Stimulated activated CD4-positive, alpha-beta T cell treated with anti-CD3 and anti-CD28 coated beads, TNF-alpha, amount 100 ng/mL, for 48 hours (primary cell): ENCODE measurements at regions not wholly inside any gene's neighbourhood (a gene's known extent, or its start where the extent isn't known, plus 50 kb on each side); places are given as distances from the start of the nearest gene placed in this dataset.

Experiments
- DNase-seq, 3 donors: peaks; one replicate each; pipeline ENCODE4 v3.0.0-alpha.2; 2020; ENCODE audit warnings: low read depth in 3 of 3

- no peak for DNase-seq
Measured at GRCh38 chr2:173647681-173648311, 293.1 kb downstream of the CDCA7 start.

- DNase-seq = no peak
Measured at GRCh38 chr2:173648816-173649215, 294.1 kb downstream of the CDCA7 start.

- no peak for DNase-seq
Measured at GRCh38 chr2:173649527-173650219, 295.0 kb downstream of the CDCA7 start.

DNA sequence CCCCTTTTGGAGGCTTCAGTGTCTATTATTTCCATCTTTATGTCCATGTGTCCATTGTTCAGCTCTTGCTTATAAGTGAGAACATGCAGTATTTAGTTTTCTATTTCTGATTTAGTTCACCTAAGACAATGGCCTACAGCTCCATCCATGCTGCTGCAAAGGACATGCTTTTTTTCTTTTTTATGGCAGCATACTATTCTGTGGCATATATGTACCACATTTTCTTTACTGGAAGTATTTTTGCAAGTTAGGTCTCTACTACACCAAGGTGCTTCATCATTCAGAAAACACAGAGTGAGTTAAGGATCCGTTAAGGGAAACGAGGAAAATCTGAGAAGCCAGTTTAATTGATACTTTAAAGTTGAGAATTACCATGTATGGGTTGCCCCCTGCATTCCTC lies 297.2 kb downstream of the CDCA7 start:
- no peak for DNase-seq

- DNase-seq = no peak
Measured at GRCh38 chr2:173652311-173652710, 297.6 kb downstream of the CDCA7 start.

DNA sequence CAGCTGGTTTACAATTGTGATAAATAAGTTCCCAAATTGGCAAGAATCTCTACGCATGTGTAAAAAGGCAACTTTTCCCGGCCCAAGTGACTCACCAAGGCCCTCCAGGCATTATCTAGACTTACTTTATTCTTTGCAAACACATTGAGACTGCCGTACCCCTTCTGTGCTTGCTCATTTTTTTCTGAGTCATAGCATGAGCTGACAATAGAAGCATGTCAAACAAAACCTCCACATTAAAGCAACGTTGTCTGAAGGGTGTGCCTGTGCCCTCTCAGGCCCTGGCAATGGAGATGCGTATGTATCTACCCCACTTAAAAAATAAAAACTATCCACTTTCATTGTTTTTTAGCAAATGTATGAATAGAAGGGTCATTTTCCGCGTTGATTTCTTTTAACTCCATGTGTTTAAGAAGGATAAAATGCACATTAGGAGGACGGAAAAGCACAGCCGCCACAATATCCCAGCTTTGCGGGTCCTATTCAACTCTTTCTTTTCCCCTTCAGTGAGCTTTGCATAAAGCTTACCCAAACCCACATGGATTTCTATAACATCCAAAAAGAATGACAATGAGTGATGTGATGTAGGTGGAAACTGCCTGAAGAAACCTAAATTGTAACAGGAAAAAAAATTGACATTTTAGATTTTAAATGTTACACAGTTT lies 298.2 kb downstream of the CDCA7 start:
- no peak for DNase-seq

DNA sequence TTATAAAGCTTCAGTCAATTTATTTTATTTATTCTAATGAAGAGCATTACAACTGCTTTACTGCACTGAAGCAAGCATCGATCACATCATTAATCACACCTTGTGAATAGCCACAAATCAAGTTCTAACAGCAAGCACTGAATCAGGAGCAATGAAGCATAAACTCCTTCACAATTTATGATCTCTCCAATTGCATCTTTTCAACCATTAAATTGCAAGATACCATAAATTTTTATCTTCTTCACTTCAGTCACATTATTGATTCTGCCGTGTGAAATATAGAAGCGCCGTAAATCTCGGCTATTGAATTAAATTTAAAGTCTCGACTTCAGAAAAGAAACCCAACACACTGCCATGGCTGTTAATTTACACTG lies 298.7 kb downstream of the CDCA7 start:
- no peak for DNase-seq

GRCh38 chr2:173654161-173654895 lies 299.7 kb downstream of the CDCA7 start:
- no peak for DNase-seq

DNA sequence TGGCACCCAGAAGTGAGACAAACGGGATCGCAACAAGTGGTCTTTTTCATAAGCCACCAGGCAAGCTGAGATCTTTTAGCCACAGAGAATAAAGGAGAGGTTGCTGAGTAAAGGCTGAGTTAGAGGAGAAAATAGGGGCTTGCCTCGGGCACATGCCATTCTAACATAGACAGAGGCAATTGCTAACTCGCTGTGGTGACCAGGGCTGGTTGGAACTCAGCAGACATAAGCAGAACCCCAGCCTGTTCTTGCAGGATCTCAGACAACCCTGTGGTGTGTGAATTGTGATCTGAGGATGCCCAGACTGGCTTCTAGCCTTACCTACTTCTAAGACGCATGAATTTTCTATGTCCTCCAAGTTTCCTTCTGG lies 300.2 kb downstream of the CDCA7 start:
- DNase-seq = no peak

- no peak for DNase-seq
Measured at GRCh38 chr2:173656086-173656485, 301.4 kb downstream of the CDCA7 start.

GRCh38 chr2:173657996-173658717 lies 303.5 kb downstream of the CDCA7 start:
- DNase-seq = no peak

GRCh38 chr2:173658946-173659371 lies 304.3 kb downstream of the CDCA7 start:
- DNase-seq = no peak

- DNase-seq = no peak
Measured at GRCh38 chr2:173659509-173659908, 304.8 kb downstream of the CDCA7 start.

DNA sequence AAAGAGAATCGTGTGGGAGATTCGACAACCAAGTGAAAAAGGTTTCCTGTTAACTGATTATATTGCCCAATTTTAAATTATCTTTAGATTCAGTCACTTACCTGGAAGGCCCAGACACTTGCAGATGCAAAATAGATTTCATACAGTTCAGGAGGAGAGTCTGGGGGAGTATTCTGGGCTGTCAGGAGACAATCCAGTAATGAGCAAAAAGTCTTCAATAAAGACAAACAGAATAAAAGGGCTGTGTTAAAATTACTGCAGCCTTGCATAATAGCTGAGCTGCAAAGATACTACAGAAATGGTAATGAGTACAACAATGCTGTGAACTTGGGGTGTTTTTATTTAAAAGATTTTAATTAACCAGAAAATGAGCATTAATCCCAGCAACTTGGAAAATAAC lies 303.6 kb downstream of the SP3 start:
- DNase-seq = no peak

DNA sequence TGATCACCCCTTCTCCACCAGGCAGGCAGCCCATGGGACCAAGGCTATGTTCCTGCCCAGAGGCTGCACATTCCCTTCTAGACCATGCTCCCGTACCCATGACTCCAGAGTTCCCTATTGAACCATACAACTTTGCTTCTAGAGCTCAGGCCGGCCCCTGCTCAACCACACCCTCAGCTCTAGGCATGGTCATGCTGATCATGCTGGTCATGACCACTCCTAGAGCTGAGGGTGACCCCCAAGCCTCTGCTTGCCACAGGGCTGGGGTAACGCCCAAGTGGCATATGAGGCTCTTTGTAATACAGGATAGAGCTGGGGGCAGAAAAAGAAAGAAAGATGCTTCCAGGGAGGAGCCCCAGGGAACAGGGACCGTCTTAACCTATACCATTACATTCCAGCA lies 301.8 kb downstream of the SP3 start:
- no peak for DNase-seq

DNA sequence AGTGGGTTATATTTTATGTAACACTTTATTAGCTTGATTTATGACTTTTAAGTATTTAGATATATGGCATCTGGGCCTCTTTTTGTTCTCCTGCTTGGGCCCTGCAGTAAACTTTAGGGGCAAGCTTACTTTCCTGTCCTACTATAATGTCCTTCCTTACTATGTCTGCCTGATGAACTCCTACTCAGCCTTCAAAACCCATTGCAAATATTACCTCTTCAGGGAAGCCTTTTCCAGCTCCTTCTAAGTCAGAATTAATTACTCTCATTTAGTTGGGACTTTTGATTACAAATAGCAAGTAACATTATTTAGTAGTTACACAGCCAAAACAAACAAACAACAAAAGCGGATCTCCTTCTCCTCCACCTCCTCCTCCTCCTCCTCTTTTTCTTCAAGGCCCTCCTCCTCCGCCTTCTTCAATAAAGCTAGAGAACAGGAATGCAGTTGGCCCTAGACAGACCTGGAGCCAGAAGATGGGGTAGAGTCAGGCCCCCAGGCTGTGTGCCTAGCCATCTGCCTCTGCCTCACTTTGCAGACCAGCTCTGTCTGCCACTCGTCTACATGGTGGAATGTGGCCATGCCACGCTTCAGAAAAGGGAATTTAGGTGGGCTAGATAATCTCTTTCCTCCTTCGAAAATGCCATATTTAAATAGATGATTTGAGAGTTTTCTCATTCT lies 301.2 kb downstream of the SP3 start:
- no peak for DNase-seq

DNA sequence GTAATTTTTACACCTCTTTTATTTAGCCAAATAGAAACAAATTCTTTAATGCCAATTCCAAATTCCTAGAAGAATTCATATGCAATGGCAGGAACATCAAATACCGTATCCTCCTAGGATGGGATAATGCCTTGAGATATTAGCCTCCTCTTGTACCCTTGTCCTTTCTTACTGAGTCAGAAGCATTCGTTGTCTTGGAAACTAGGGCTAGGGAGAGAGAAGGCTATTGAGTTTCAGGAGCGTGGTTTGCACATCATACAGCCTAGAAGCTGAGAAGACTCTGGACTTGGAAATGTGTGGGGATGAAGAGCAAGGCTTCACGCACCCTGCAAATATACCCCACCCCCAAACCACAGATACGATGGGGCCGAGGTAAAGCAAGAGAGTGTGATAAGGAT lies 300.7 kb downstream of the SP3 start:
- no peak for DNase-seq

- DNase-seq = no peak
Measured at GRCh38 chr2:173666171-173666888, 298.8 kb downstream of the SP3 start.

GRCh38 chr2:173667014-173667413 lies 298.2 kb downstream of the SP3 start:
- DNase-seq = no peak

DNA sequence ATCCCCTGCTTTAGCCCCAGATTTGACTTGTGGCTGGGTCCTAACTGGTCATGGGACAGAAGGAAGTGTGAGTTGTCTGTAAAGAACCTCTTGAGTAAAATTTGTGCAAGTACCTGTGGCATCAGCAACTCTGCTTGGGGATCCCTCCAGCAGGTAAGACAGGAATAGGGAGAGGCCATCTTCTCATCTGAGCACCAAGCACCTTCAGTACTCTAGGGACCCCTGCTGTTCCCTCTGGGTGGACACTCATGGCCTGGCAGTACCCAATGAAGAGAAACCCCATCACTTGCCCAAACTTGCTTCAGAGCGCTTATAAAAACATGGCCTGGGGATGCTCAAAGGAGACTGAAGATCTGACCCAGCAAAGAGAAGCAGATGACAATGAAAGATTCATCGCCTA lies 297.8 kb downstream of the SP3 start:
- DNase-seq = no peak
